Loucy (cell line): ENCODE measurements at regions not wholly inside any gene's neighbourhood (a gene's known extent, or its start where the extent isn't known, plus 50 kb on each side); places are given as distances from the start of the nearest gene placed in this dataset.

Source experiments
- CTCF ChIP-seq: fragments of 200-600 bp; sonication (generic); conservative IDR thresholded peaks from 2 replicates; pipeline ENCODE4 v1.5.1; 2014; ENCODE audit warnings: mild to moderate bottlenecking, antibody characterized with exemption, low read length
- EZH2phosphoT487 ChIP-seq: fragments of 200-600 bp; IDR thresholded peaks from 2 replicates; pipeline ENCODE4 v1.6.1; 2018; ENCODE audit warnings: antibody characterized with exemption, mild to moderate bottlenecking, moderate library complexity, borderline replicate concordance

GRCh38 chr2:217099561-217099960, 239.7 kb upstream of the TNP1 start:
- no peak for TF ChIP-seq CTCF
- no peak for TF ChIP-seq EZH2phosphoT487
